A673 (cell line): ENCODE measurements at regions not wholly inside any gene's neighbourhood (a gene's known extent, or its start where the extent isn't known, plus 50 kb on each side); places are given as distances from the start of the nearest gene placed in this dataset.

Experiments used
- BruUV-seq: library from RNA; stranded (reverse); fragments of 400-500 nt; replicated peaks from 2 replicates; lab custom pipeline; 2021; lab: Mats Ljungman, UMichigan
- CTCF ChIA-PET: fragments of 300-600 bp; sonication (Branson Sonifier 250); formaldehyde crosslinking; loops from one replicate; lab custom pipeline; 2022; ENCODE audit warnings: antibody characterized with exemption; lab: Charles Lee
- POLR2A ChIA-PET: fragments of 300-600 bp; sonication (Branson Sonifier 250); formaldehyde crosslinking; loops from one replicate; lab custom pipeline; 2022; ENCODE audit warnings: antibody characterized with exemption; ENCODE audit not compliant: low non-redundant PET; lab: Charles Lee
- DNase-seq: peaks from one replicate; pipeline ENCODE4 v3.0.0-alpha.2; 2015; ENCODE audit warnings: low spot score
- H3K27ac ChIP-seq: fragments of 200-600 bp; sonication (generic); 2 replicates; pipeline ENCODE4 v1.5.1; 2016; ENCODE audit warnings: mixed run types, low read depth, mild to moderate bottlenecking, mixed read lengths, antibody characterized with exemption, low read length; ENCODE audit not compliant: poor library complexity, severe bottlenecking
- H3K27me3 ChIP-seq: fragments of 200-600 bp; sonication (generic); replicated peaks from 2 replicates; pipeline ENCODE4 v1.6.1; 2017; ENCODE audit warnings: mixed run types, low read depth, mild to moderate bottlenecking, mixed read lengths, antibody characterized with exemption, low read length; ENCODE audit not compliant: insufficient read depth, poor library complexity
- H3K36me3 ChIP-seq: fragments of 200-600 bp; sonication (generic); 2 replicates; pipeline ENCODE4 v1.6.1; 2016; ENCODE audit warnings: mixed run types, mild to moderate bottlenecking, mixed read lengths, antibody characterized with exemption, low read length; ENCODE audit not compliant: insufficient read depth, poor library complexity, severe bottlenecking
- H3K4me1 ChIP-seq: fragments of 200-600 bp; sonication (generic); 2 replicates; pipeline ENCODE4 v1.6.1; 2017; ENCODE audit warnings: mixed run types, mild to moderate bottlenecking, mixed read lengths, antibody characterized with exemption, low read length; ENCODE audit not compliant: insufficient read depth, poor library complexity, severe bottlenecking
- H3K4me3 ChIP-seq: fragments of 200-600 bp; sonication (generic); 2 replicates; pipeline ENCODE4 v1.5.1; 2016; ENCODE audit warnings: low read depth, mixed run types, mild to moderate bottlenecking, mixed read lengths, low read length; ENCODE audit not compliant: poor library complexity, severe bottlenecking
- H3K9me3 ChIP-seq: fragments of 200-600 bp; sonication (generic); 2 replicates; pipeline ENCODE4 v1.6.1; 2016; ENCODE audit warnings: mixed run types, low read depth, mild to moderate bottlenecking, mixed read lengths, antibody characterized with exemption, low read length; ENCODE audit not compliant: poor library complexity, severe bottlenecking
- EZH2 ChIP-seq: fragments of 200-600 bp; sonication (generic); IDR thresholded peaks from 2 replicates; pipeline ENCODE4 v1.6.1; 2017; ENCODE audit warnings: borderline replicate concordance, low read depth, mild to moderate bottlenecking, mixed read lengths, antibody characterized with exemption, low read length; ENCODE audit not compliant: poor library complexity, severe bottlenecking
- intact Hi-C: fragments of 100-400 bp; cut with micrococcal nuclease; formaldehyde crosslinking; loops from one replicate; pipeline ENCODE4 v1.10.0; 2022; ENCODE audit not compliant: unreplicated experiment
- TF ChIP-seq, protein P1 (sequence below): fragments of 300-800, 200-600 bp; sonication (generic); conservative IDR thresholded peaks from 2 replicates; pipeline ENCODE4 v1.5.1; 2017; ENCODE audit warnings: low read depth, mild to moderate bottlenecking, antibody characterized with exemption, low read length, moderate library complexity, mixed read lengths

DNA sequence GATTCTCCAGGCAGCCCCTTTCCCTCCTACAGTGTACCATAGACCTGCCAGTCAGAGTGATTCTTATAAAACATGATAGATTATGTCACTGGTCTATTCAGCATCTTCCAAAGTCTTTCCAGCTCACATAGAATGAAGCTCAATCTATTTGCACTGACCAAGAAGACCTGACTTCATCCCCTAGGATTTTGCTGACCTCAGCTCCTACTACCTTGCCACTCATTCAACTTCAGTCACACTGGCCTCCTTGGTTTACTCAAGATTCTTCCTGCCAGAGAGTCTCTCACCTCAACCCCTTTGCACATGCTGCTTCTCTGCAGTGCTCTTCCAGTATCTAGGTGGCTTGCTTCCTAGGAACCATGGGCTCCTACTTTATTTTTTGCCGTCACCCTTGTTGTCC lies 392.9 kb downstream of the PID1 start:
- intact Hi-C loops: no loop called here
- no peak overlapping the region for H3K27ac ChIP-seq
- no peaks in the 10 kb centered on the region for H3K9me3 ChIP-seq
- TF ChIP-seq, protein P1, sequence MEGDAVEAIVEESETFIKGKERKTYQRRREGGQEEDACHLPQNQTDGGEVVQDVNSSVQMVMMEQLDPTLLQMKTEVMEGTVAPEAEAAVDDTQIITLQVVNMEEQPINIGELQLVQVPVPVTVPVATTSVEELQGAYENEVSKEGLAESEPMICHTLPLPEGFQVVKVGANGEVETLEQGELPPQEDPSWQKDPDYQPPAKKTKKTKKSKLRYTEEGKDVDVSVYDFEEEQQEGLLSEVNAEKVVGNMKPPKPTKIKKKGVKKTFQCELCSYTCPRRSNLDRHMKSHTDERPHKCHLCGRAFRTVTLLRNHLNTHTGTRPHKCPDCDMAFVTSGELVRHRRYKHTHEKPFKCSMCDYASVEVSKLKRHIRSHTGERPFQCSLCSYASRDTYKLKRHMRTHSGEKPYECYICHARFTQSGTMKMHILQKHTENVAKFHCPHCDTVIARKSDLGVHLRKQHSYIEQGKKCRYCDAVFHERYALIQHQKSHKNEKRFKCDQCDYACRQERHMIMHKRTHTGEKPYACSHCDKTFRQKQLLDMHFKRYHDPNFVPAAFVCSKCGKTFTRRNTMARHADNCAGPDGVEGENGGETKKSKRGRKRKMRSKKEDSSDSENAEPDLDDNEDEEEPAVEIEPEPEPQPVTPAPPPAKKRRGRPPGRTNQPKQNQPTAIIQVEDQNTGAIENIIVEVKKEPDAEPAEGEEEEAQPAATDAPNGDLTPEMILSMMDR: no peak
- TF ChIP-seq EZH2: no peak
- H3K27me3 ChIP-seq: no peaks in the 10 kb centered on the region
- no peak for DNase-seq
- ChIA-PET CTCF (no interaction called here), POLR2A (no interaction called here)
- peaks cover 18% of the 10 kb centered on the region for H3K4me1 ChIP-seq
- H3K4me3 ChIP-seq: no peak overlapping the region
- BruUV-seq: no TSS peak
- no peaks in the 10 kb centered on the region for H3K36me3 ChIP-seq

DNA sequence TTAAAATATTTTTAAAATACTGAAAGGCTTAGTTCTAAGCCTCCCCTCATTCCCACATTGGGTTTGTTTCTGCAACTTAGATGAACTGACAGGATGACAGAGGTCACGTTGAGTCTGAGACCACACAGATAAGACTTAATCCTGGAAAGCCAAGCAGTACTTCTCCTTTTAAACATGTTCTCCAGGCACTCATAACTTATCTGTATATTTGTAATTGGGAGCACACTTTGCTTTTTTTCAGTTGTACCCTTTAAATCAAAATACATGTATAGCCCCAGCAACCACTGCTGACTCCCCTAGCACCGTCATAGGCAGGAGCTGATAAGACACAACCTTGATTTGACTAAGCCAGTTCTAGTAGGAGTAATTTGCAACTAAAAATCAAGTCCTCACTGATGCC lies 394.8 kb downstream of the PID1 start:
- H3K9me3 ChIP-seq: no peaks in the 10 kb centered on the region
- H3K27me3 ChIP-seq: no peaks in the 10 kb centered on the region
- H3K4me3 ChIP-seq: no peak overlapping the region
- CTCF ChIA-PET: no interaction called here
- peaks cover 18% of the 10 kb centered on the region for H3K4me1 ChIP-seq
- intact Hi-C loops: no loop called here
- no peak for TF ChIP-seq EZH2
- TF ChIP-seq, protein P1: no peak
- BruUV-seq: no TSS peak
- H3K36me3 ChIP-seq: no peaks in the 10 kb centered on the region
- POLR2A ChIA-PET: interaction anchor here (0.7 kb wide), 1 partner anchor 40 kb away, joined by 7 read pairs; no protein-coding TSS in a partner anchor
- no peak overlapping the region for H3K27ac ChIP-seq
- no peak for DNase-seq

DNA sequence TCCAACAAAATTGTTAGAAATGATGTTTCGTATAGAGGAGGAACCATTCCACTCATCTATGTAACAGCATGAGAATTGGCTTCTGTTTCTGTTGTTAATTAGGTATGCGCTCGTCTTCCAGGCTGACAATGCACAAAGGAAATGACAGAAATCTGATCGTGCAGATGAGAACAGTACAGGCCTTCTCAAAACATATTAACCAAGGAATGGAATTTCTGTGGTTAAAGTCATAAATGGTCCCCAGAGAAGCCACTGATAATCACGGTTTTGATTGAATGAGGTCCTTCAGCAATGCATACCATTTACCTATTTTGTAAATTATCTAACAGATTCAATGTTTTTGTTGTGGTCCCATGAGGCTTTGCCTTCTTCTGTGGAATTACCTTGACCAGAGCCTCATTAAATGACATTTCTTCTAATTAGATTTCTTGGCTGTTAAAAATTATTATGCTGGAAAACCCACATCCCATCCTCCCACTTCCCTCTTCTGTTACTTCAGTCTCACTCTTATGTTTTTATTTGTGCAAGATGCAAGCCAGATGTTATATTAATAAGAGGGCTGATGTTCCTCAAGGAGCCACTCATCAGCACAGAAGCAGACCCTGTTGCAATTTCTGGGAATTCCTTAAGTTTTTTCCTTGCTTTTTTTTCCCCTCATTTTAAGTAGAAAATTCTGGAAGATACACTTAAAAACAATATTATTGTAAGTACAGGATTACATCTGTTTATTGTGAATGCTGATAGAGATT lies 395.8 kb downstream of the PID1 start:
- H3K36me3 ChIP-seq: no peaks in the 10 kb centered on the region
- peaks cover 18% of the 10 kb centered on the region for H3K4me1 ChIP-seq
- TF ChIP-seq, protein P1: no peak
- no peak overlapping the region for H3K4me3 ChIP-seq
- BruUV-seq: no TSS peak
- H3K9me3 ChIP-seq: no peaks in the 10 kb centered on the region
- intact Hi-C loops: no loop called here
- POLR2A ChIA-PET: no interaction called here
- H3K27me3 ChIP-seq: no peaks in the 10 kb centered on the region
- CTCF ChIA-PET: no interaction called here
- H3K27ac ChIP-seq: no peak overlapping the region
- DNase-seq: peak; percentile 89
